ENCODE measurements at regions not wholly inside any gene's neighbourhood (a gene's known extent, or its start where the extent isn't known, plus 50 kb on each side); places are given as distances from the start of the nearest gene placed in this dataset.

- CTCF ChIA-PET (ENCODE audit: low intra/inter-chr PET ratio) = no interaction called here
- DNase-seq (ENCODE audit: extremely low read depth in 1 of 4, low spot score in 3 of 4) = no peak
- H3K4me1 ChIP-seq (replicated peaks in 1 of 2; ENCODE audit: control insufficient read depth in 2 of 2, insufficient read depth in 2 of 2, low read length in 2 of 2) = no peaks in the 10 kb centered on the region
- H3K9me3 ChIP-seq (replicated peaks; ENCODE audit: control insufficient read depth, insufficient read depth, low read depth, low read length) = no peaks in the 10 kb centered on the region
- FAIRE-seq = no peak
- H3K9ac ChIP-seq (ENCODE audit: insufficient read depth in 1 of 2, low read depth in 2 of 2, low read length in 2 of 2) = no peak overlapping the region
- intact Hi-C loops (cut with micrococcal nuclease) = no loop called here
- H2AFZ ChIP-seq (ENCODE audit: low read depth, low read length) = no peak overlapping the region
- H3K4me3 ChIP-seq = no peak overlapping the region
- H4K20me1 ChIP-seq (replicated peaks; ENCODE audit: control insufficient read depth, insufficient read depth, low read length) = no peaks in the 10 kb centered on the region
- BruUV-seq (replicated peaks) = no TSS peak
- 0% methylated on average over 4 of the region's 4 CpGs for WGBS (ENCODE audit: insufficient coverage, low coverage, missing lambda C conversion rate)
- ATAC-seq = no peak
- H3K27me3 ChIP-seq (ENCODE audit: control insufficient read depth in 2 of 2, insufficient read depth in 2 of 2, low read length in 2 of 2) = no peaks in the 10 kb centered on the region
- TF ChIP-seq NR4A1 (CRISPR knock-in tag; IDR thresholded peaks at IDR 0.05) (no peak), NR4A1 (tag; IDR thresholded peaks at IDR 0.05) (no peak), SMAD1 (IDR thresholded peaks at IDR 0.05; ENCODE audit: low read depth, low read length, partially characterized antibody) (no peak), HNRNPK (IDR thresholded peaks at IDR 0.05; ENCODE audit: low read depth, low read length, poor library complexity, severe bottlenecking) (no peak), ZNF324 (CRISPR knock-in tag; IDR thresholded peaks at IDR 0.05) (no peak), ATF2 (CRISPR knock-in tag; IDR thresholded peaks at IDR 0.05) (no peak), GATA2 (CRISPR knock-in tag; IDR thresholded peaks at IDR 0.05) (no peak), HDAC1 (IDR thresholded peaks at IDR 0.05) (no peak), RB1 (IDR thresholded peaks at IDR 0.05; ENCODE audit: low read depth) (no peak)
- TF ChIP-seq, protein P1, sequence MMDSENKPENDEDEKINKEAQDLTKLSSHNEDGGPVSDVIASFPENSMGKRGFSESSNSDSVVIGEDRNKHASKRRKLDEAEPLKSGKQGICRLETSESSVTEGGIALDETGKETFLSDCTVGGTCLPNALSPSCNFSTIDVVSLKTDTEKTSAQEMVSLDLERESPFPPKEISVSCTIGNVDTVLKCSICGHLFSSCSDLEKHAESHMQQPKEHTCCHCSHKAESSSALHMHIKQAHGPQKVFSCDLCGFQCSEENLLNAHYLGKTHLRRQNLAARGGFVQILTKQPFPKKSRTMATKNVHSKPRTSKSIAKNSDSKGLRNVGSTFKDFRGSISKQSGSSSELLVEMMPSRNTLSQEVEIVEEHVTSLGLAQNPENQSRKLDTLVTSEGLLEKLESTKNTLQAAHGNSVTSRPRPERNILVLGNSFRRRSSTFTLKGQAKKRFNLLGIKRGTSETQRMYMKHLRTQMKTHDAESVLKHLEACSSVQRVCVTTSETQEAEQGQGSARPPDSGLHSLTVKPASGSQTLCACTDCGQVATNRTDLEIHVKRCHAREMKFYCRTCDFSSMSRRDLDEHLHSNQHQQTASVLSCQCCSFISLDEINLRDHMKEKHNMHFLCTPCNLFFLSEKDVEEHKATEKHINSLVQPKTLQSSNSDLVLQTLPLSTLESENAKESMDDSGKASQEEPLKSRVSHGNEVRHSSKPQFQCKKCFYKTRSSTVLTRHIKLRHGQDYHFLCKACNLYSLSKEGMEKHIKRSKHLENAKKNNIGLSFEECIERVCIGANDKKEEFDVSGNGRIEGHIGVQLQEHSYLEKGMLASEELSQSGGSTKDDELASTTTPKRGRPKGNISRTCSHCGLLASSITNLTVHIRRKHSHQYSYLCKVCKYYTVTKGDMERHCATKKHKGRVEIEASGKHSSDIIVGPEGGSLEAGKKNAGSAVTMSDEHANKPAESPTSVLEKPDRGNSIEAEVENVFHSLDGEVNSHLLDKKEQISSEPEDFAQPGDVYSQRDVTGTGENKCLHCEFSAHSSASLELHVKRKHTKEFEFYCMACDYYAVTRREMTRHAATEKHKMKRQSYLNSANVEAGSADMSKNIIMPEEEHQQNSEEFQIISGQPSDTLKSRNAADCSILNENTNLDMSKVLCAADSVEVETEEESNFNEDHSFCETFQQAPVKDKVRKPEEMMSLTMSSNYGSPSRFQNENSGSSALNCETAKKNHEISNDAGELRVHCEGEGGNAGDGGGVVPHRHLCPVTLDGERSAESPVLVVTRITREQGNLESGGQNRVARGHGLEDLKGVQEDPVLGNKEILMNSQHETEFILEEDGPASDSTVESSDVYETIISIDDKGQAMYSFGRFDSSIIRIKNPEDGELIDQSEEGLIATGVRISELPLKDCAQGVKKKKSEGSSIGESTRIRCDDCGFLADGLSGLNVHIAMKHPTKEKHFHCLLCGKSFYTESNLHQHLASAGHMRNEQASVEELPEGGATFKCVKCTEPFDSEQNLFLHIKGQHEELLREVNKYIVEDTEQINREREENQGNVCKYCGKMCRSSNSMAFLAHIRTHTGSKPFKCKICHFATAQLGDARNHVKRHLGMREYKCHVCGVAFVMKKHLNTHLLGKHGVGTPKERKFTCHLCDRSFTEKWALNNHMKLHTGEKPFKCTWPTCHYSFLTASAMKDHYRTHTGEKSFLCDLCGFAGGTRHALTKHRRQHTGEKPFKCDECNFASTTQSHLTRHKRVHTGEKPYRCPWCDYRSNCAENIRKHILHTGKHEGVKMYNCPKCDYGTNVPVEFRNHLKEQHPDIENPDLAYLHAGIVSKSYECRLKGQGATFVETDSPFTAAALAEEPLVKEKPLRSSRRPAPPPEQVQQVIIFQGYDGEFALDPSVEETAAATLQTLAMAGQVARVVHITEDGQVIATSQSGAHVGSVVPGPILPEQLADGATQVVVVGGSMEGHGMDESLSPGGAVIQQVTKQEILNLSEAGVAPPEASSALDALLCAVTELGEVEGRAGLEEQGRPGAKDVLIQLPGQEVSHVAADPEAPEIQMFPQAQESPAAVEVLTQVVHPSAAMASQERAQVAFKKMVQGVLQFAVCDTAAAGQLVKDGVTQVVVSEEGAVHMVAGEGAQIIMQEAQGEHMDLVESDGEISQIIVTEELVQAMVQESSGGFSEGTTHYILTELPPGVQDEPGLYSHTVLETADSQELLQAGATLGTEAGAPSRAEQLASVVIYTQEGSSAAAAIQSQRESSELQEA (IDR thresholded peaks at IDR 0.05; ENCODE audit: low read depth) = no peak
- POLR2A ChIA-PET = no interaction called here
- no peaks in the 10 kb centered on the region for H3K36me3 ChIP-seq (ENCODE audit: control insufficient read depth, insufficient read depth, low read length)
- H3K9me1 ChIP-seq (ENCODE audit: control insufficient read depth, insufficient read depth, low read length) = no peaks in the 10 kb centered on the region
- H3K79me2 ChIP-seq (ENCODE audit: control insufficient read depth, insufficient read depth, low read length) = no peaks in the 10 kb centered on the region
- no peak overlapping the region for H3K4me2 ChIP-seq (ENCODE audit: insufficient read depth, low read length)
- no peak overlapping the region for H3K27ac ChIP-seq (ENCODE audit: extremely low read depth, low read depth, low read length)
- in situ Hi-C loops (cut with MboI) = no loop called here
Measured at GRCh38 chr9:85298499-85298898, 443.3 kb downstream of the AGTPBP1 start.
